ENCODE measurements at regions not wholly inside any gene's neighbourhood (a gene's known extent, or its start where the extent isn't known, plus 50 kb on each side); places are given as distances from the start of the nearest gene placed in this dataset.

- H3K36me3 ChIP-seq (ENCODE audit: insufficient read depth, low read length), result no peaks in the 10 kb centered on the region
- POLR2A ChIA-PET, result no interaction called here
- H3K27me3 Mint-ChIP-seq, result peaks cover 7% of the 10 kb centered on the region
- H3K27me3 ChIP-seq (ENCODE audit: control insufficient read depth in 1 of 2, insufficient read depth in 2 of 2, low read length in 2 of 2), result no peaks in the 10 kb centered on the region
- H3K27ac ChIP-seq (ENCODE audit: low read depth in 1 of 2, low read length in 2 of 2), result no peak overlapping the region
- no peak overlapping the region for H3K4me3 Mint-ChIP-seq
- no peak for ATAC-seq (ENCODE audit: poor library complexity)
- no peaks in the 10 kb centered on the region for H3K36me3 Mint-ChIP-seq (ENCODE audit: low read depth)
- H3K4me3 ChIP-seq (ENCODE audit: low read length), result no peak overlapping the region
- no peak for TF ChIP-seq CTCF (IDR thresholded peaks at IDR 0.05)
- intact Hi-C loops (cut with DNase I, micrococcal nuclease), result no loop called here
- DNase-seq, result no peak
- no peak overlapping the region for H3K27ac Mint-ChIP-seq
- H3K9me3 ChIP-seq (ENCODE audit: control insufficient read depth in 1 of 2, insufficient read depth in 1 of 2, low read length in 2 of 2), result no peaks in the 10 kb centered on the region
- CTCF ChIA-PET, result no interaction called here
- H3K4me1 ChIP-seq (ENCODE audit: insufficient read depth, low read length), result no peaks in the 10 kb centered on the region
- no peaks in the 10 kb centered on the region for H3K9me3 Mint-ChIP-seq
- H3K4me1 Mint-ChIP-seq (ENCODE audit: low read depth), result no peaks in the 10 kb centered on the region
Observed at GRCh38 chr11:112903340-112903739, 57.9 kb upstream of the NCAM1 start.

GRCh38 chr11:112911124-112911523 lies 50.1 kb upstream of the NCAM1 start:
- no peaks in the 10 kb centered on the region for H3K4me1 Mint-ChIP-seq (ENCODE audit: low read depth)
- TF ChIP-seq CTCF (IDR thresholded peaks at IDR 0.05), result no peak
- ChIA-PET CTCF (no interaction called here), POLR2A (no interaction called here)
- no peak overlapping the region for H3K27ac ChIP-seq (ENCODE audit: low read depth in 1 of 2, low read length in 2 of 2)
- H3K9me3 Mint-ChIP-seq, result no peaks in the 10 kb centered on the region
- H3K36me3 ChIP-seq (ENCODE audit: insufficient read depth, low read length), result no peaks in the 10 kb centered on the region
- no peak overlapping the region for H3K4me3 Mint-ChIP-seq
- no peak for ATAC-seq (ENCODE audit: poor library complexity)
- H3K27me3 Mint-ChIP-seq, result peaks cover 18% of the 10 kb centered on the region
- H3K9me3 ChIP-seq (ENCODE audit: control insufficient read depth in 1 of 2, insufficient read depth in 1 of 2, low read length in 2 of 2), result no peaks in the 10 kb centered on the region
- intact Hi-C loops (cut with DNase I, micrococcal nuclease), result no loop called here
- no peaks in the 10 kb centered on the region for H3K36me3 Mint-ChIP-seq (ENCODE audit: low read depth)
- no peaks in the 10 kb centered on the region for H3K4me1 ChIP-seq (ENCODE audit: insufficient read depth, low read length)
- DNase-seq, result no peak
- no peak overlapping the region for H3K27ac Mint-ChIP-seq
- H3K4me3 ChIP-seq (ENCODE audit: low read length), result no peak overlapping the region
- H3K27me3 ChIP-seq (ENCODE audit: control insufficient read depth in 1 of 2, insufficient read depth in 2 of 2, low read length in 2 of 2), result peaks cover 0 to 2% of the 10 kb centered on the region in 2 experiments

All from CD4-positive, alpha-beta T cell (primary cell).